ENCODE measurements at regions not wholly inside any gene's neighbourhood (a gene's known extent, or its start where the extent isn't known, plus 50 kb on each side); places are given as distances from the start of the nearest gene placed in this dataset.

GRCh38 chr1:64392109-64392508, 77.8 kb upstream of the CACHD1 start:
- no peaks in the 10 kb centered on the region for H3K27me3 ChIP-seq (ENCODE audit: control insufficient read depth in 4 of 4, insufficient read depth in 4 of 4, low read length in 3 of 4)
- no peaks in the 10 kb centered on the region for H3K36me3 ChIP-seq (ENCODE audit: control insufficient read depth in 4 of 4, insufficient read depth in 3 of 4, low read depth in 1 of 4, low read length in 3 of 4)
- H3K9me3 ChIP-seq (ENCODE audit: control insufficient read depth in 4 of 4, low read length in 3 of 4), result no peaks in the 10 kb centered on the region
- TF ChIP-seq YY1 (IDR thresholded peaks at IDR 0.05), result no peak
- TF ChIP-seq TAF1 (conservative IDR thresholded peaks at IDR 0.05), result no peak
- TF ChIP-seq FOXA2 (IDR thresholded peaks at IDR 0.05), result no peak
- no peak for TF ChIP-seq CTCF (IDR thresholded peaks at IDR 0.05; ENCODE audit: low read depth, low read length, missing input control)
- TF ChIP-seq ATF3 (IDR thresholded peaks at IDR 0.05), result no peak
- no peak for TF ChIP-seq HNF4G (IDR thresholded peaks at IDR 0.05)
- no peak for TF ChIP-seq NR2F2 (IDR thresholded peaks at IDR 0.05)
- no peak for TF ChIP-seq JUND (IDR thresholded peaks at IDR 0.05)
- WGBS, result 60% methylated on average over 2 of the region's 2 CpGs
- no peak for DNase-seq (ENCODE audit: low spot score)
- H3K4me3 ChIP-seq (ENCODE audit: low read depth in 1 of 3, low read length in 3 of 3), result no peak overlapping the region
- H3K9ac ChIP-seq (ENCODE audit: low read depth in 1 of 2, low read length in 2 of 2), result no peak overlapping the region
- H3K4me1 ChIP-seq (ENCODE audit: control insufficient read depth in 4 of 4, insufficient read depth in 4 of 4, low read length in 3 of 4), result no peaks in the 10 kb centered on the region
- H3K27ac ChIP-seq (ENCODE audit: low read depth in 1 of 2, low read length in 2 of 2), result no peak overlapping the region

- WGBS, result 89% methylated on average over 2 of the region's 2 CpGs
- H3K4me3 ChIP-seq (ENCODE audit: low read depth in 1 of 3, low read length in 3 of 3), result no peak overlapping the region
- no peak for TF ChIP-seq RXRA (IDR thresholded peaks at IDR 0.05)
- TF ChIP-seq NR2F2 (IDR thresholded peaks at IDR 0.05), result no peak
- TF ChIP-seq TAF1 (conservative IDR thresholded peaks at IDR 0.05), result no peak
- no peak for TF ChIP-seq FOXA1 (IDR thresholded peaks at IDR 0.05)
- TF ChIP-seq SP1 (IDR thresholded peaks at IDR 0.05), result no peak
- no peak for TF ChIP-seq RAD21 (IDR thresholded peaks at IDR 0.05)
- TF ChIP-seq YY1 (IDR thresholded peaks at IDR 0.05), result no peak
- no peak for TF ChIP-seq EGR1 (IDR thresholded peaks at IDR 0.05; ENCODE audit: low read depth in 2 of 2)
- no peak for TF ChIP-seq HNF4G (IDR thresholded peaks at IDR 0.05)
- no peak for TF ChIP-seq CTCF (IDR thresholded peaks at IDR 0.05; ENCODE audit: low read depth, low read length, missing input control)
- no peak for TF ChIP-seq GABPA (IDR thresholded peaks at IDR 0.05 in 1 of 2, conservative IDR thresholded peaks at IDR 0.05 in 1 of 2)
- no peak for TF ChIP-seq REST (IDR thresholded peaks at IDR 0.05)
- no peak for TF ChIP-seq FOXA2 (IDR thresholded peaks at IDR 0.05)
- TF ChIP-seq JUND (IDR thresholded peaks at IDR 0.05), result no peak
- no peak for TF ChIP-seq ATF3 (IDR thresholded peaks at IDR 0.05)
- TF ChIP-seq MAX (IDR thresholded peaks at IDR 0.05), result no peak
- TF ChIP-seq HNF4A (conservative IDR thresholded peaks at IDR 0.05), result no peak
- TF ChIP-seq ZBTB33 (IDR thresholded peaks at IDR 0.05), result no peak
Measured at GRCh38 chr1:64393790-64394189, 76.1 kb upstream of the CACHD1 start.

More at GRCh38 chr1:64393790-64394189, 76.1 kb upstream of the CACHD1 start:
- H3K9ac ChIP-seq (ENCODE audit: low read depth in 1 of 2, low read length in 2 of 2), result no peak overlapping the region
- H3K9me3 ChIP-seq (ENCODE audit: control insufficient read depth in 4 of 4, low read length in 3 of 4), result no peaks in the 10 kb centered on the region
- no peak for DNase-seq (ENCODE audit: low spot score)
- no peaks in the 10 kb centered on the region for H3K4me1 ChIP-seq (ENCODE audit: control insufficient read depth in 4 of 4, insufficient read depth in 4 of 4, low read length in 3 of 4)
- no peaks in the 10 kb centered on the region for H3K36me3 ChIP-seq (ENCODE audit: control insufficient read depth in 4 of 4, insufficient read depth in 3 of 4, low read depth in 1 of 4, low read length in 3 of 4)
- H3K27ac ChIP-seq (ENCODE audit: low read depth in 1 of 2, low read length in 2 of 2), result no peak overlapping the region
- H3K27me3 ChIP-seq (ENCODE audit: control insufficient read depth in 4 of 4, insufficient read depth in 4 of 4, low read length in 3 of 4), result no peaks in the 10 kb centered on the region
